HuH-7 (cell line): ENCODE measurements at regions not wholly inside any gene's neighbourhood (a gene's known extent, or its start where the extent isn't known, plus 50 kb on each side); places are given as distances from the start of the nearest gene placed in this dataset.
A peak's percentile ranks its signal among the peaks of the same experiment; 100 is the strongest.
"Not testable (repeated sequence)": the region's sequence is repeated elsewhere in the genome, so short reads cannot be mapped to it uniquely, and the experiment has no call there.

Source experiments
- DNase-seq: peaks from one replicate; pipeline ENCODE4 v3.0.0; 2011; ENCODE audit warnings: low spot score

DNA sequence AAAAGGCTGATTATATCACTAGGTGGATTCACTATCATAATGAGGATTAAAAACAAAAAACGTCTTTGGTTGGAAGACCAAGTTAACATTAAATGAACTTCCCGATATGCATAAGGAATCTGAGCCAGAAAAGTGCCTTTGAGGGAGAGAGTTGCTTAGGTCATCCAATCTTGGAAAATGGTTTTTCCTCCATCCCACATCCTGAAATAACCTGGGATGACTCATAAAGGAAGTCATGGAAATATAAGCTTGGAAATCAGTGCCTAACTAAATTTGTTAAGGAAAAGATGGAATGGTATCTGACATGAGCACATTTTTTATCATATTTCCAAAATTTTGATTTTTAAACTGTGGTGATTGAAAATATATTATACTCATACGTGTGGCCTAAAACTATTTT, 66.0 kb downstream of the KBTBD8 start:
- no peak for DNase-seq

DNA sequence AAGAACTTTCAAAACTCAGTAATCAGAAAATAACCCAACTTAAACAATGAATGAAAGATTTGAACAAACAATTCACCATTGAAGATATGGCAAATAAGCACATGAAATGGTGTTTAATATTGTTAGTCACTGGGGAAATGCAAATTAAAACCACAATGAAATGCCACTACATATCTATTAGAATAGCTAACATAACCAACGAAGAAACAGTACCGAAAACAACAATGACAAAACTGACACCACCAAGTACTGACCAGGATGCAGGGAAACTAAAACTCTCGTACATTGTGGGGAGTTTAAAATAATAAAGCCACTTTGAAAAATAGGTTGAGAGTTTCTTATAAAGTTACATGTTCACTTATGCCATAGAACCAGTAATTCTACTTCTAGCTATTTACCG, 69.1 kb downstream of the KBTBD8 start:
- DNase-seq = no peak

DNA sequence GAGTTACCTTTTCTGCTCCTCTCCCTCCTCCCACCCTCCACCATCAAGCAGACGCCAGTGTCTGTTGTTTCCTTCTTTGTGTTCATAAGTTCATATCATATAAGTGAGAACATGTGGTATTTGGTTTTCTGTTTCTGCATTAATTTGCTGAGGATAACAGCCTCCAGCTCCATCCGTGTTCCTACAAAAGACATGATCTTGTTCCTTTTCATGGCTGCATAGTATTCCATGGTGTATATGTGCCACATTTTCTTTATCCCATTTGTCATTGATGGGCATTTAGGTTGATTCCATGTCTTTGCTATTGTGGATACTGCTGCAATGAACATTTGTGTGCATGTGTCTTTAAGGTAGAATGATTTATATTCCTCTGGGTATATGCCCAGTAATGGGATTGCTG, 74.5 kb downstream of the KBTBD8 start:
- not testable (repeated sequence) for DNase-seq

DNA sequence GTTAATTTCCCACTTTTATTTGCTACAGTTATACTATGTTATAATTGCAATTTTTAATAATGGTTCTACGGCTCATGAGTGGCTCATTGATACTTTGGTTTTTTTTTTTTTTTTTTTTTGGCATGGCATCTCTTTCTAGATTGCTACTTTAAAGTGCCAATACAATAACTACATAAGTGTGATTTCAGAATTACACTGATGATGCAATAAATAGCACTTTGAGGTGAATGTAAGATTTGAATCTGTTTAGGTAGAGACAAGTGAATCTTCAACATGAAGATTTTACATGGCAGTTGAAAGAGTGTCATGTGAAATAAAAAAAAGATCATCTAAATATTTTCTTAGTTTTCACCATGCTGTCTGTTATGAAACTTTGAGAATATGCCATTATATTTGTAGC, 75.7 kb downstream of the KBTBD8 start:
- DNase-seq = no peak

DNA sequence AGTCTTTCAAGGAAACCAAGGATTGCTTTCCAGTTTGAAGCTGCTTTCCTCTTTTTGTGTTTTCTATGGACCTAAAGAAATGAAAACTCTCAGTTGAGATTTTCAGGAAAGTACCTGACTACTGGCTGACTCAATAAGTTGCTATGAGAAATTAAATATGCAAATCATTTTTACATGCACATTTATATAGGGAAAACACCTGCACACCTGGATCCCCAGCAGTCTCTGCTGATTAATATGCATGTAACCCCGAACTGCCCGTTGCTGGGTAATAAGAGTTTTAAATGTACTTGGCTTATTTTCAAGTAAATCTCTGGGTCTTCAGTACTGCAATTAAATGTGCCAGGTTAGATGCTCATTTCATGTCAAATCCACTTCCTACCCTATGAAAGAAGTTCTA, 77.2 kb downstream of the KBTBD8 start:
- DNase-seq = no peak

DNA sequence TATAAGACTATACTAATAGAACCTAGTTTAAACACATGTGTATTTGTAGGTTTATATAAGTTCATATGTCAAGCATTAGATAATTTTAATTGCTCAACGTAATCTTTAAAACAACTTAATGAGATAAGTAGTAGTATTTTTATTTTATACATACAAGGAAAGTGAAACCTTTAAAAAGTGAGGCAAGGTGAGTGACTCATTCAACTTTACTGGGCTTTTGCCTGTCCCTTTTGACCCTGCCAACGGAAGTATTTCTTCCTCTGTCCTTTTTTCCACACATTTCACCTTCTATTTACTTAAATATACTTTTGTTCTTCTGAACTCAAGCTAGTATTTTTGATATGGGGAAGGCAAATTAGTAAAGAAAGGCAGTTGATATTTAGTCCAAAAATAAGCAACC, 78.5 kb downstream of the KBTBD8 start:
- no peak for DNase-seq

DNA sequence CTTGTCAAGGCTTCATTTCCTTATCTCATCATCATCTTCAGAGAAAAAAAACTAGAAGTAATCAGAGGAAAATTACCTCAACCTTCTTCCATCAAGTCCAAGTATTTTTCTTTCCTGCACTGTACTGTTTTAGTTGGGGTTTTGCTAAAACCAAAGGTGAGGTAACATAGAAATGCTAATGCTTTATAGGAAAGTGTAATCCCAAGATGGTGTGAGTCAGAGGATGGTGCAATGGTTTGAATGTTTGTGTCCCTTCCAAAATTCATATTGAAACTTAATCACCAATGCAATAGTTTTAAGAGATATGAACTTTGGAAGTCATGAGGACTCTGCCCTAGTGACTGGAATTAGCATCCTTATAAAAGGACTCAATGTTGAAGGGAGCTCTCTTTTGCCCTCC, 79.5 kb downstream of the KBTBD8 start:
- no peak for DNase-seq

DNA sequence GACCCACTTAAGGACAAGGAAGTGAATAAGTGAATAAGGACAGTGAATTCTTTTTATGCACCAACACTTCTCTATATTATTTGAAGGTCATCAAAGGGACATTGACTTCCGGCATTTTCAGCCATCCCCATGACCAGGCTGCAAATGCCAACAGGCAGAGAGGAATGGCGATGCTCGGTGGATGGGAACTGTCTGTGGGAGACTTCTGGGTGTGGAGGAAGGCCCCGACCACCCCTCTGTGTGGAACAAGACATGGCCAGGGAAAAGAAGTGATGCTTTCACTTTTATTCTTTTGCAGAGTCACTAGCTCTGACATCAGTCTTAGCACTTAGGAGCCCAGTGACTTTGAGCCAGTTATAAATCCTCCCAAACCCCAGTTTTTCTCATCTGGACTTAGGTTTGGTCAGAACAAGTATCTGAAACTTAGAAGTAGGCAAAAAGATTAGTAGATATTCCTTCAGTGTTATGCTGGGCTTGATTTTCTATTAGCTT, 84.5 kb downstream of the KBTBD8 start:
- no peak for DNase-seq

DNA sequence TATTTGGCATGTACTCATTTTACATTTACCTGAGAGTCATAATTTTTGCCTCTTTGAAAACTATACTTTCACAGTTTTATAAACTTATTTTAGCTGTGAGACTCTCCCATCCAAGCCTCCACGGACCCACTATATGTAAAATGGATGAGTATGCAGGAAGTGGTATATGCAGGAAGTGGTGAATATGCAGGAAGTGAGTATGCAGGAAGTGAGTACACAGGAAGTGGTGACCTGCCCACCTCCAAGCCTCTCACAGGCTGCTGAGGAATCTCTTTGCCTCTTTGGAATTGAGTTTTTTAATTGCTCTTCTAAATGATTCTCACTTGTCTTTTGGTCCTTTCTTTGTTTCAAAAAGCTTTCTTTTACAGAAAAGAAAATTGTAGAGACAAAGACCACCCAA, 85.2 kb downstream of the KBTBD8 start:
- DNase-seq = no peak

DNA sequence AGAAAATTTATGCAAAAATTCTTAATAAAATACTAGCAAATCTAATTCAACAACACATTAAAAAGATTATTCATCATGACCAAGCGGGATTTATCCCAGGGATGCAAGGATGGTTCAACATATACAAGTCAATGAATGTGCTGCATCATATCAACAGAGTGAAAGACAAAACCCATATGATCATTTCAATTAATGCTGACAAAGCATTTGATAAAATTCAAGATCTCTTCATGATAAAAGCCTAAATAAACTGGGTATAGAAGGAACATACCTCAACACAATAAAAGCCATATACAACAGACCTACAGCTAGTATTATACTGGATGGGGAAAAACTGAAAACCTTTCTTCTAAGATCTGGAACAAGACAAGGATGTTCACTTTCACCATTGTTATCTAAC, 89.7 kb downstream of the KBTBD8 start:
- DNase-seq = no peak

DNA sequence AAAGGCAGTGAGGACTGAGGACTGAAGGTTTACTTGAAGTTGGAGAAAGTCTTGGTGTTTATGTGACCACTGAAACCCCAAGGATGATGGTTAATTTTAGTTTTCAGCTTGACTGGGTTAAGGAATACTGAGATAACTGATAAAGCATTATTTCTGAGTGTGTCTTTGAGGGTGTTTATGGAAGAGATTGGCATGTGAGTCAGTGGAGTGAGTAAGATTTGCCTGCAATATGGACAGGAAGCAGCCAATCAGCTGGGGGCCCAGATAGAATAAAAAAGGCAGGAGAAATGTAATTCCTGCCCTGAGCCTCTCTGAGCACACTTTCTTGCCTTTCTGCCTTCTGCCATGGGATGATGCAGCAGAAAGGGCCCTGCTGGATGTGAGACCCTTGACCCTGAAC, 92.4 kb downstream of the KBTBD8 start:
- DNase-seq = no peak

DNA sequence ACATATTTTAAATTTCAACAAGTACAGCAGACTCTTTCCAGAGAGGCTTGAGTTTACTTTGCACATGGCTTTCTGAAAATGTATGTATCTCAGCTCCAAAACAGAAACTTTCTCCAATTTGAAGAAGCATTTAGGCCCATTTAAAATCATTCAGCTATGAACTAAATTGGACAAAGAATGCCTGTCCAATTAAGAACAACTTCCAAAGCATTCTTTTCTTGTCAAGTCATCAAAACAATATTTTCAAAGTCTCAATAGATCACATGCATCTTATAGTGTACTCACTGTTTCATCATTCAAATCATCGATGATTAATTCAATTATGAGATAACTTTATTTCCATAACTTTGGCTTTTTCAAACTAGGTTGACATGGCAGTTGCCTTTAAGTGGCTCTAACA, 95.2 kb downstream of the KBTBD8 start:
- DNase-seq = no peak

DNA sequence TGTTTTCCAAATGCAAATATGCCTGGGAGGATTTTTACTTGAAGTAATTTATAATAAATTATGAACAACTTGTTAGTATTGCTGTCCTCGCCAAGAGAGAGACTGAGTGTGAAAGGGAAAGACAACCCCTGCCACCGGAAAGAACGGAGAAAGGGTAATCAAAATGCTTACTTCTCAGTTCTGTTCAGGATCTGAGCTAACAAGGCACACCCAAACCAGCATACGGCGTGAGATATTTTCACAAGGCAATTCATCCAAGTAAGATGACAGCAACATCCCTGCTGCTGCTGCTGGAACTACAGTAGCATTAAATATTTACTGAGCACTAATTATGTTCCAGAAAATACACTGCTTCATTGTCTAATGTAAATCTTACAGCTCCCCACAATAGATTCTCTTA, 96.1 kb downstream of the KBTBD8 start:
- DNase-seq = no peak

DNA sequence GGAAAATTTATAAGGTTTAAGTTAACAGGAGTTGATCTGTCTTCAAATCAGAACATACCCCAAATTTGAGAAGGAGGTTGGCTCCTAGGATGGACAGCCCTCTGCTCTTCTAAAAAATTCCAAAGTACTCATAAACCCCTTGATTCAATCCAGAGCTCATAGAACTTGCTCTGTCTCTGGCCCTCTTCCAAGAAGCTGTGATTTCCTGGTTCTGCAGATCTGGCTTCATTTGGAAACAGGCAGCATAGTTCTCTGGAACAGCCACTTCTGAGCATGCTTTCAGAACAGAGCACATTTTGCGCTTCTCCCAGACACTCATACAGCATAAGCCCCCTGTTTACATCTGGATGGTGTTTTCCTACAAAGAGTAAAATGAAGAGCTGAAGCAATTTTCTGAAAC, 96.7 kb downstream of the KBTBD8 start:
- DNase-seq = no peak

DNA sequence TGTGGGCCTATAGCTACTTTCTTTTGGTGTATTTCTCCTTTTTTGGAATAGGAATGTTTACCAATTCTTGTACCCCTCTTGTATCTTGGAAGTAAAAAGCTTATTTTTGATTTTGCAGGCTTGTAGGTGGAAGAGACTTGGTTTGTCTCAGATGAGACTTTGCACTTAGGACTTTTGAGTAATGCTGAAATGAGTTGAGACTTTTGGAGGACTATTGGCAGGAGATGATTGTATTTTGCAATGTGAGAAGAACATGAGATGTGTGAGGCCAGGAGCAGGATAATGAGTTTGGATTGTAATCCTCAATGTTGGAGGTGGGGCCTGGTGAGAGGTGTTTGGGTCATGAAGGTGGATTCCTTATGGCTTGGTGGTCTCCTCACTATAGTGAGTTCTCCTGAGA, 106.3 kb downstream of the KBTBD8 start:
- no peak for DNase-seq

DNA sequence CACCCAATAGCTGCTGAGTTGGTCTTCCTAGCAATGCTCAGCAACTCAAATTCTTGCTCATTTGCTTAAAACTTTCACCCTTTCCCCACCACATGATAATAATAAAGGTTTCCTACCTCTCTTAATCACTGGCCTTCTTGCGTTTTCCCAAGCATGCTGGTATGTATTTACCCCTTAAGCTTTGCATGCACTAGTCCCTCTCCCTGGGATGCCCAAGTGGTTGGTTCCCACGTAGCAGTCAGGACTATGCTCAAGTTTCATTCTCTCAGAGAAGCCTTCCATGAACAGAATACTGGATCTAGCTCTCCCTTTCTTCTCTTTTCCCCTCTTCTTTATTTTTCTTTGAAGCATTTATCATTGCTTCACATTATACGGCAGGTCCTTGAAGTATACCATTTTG, 108.8 kb downstream of the KBTBD8 start:
- DNase-seq = no peak

DNA sequence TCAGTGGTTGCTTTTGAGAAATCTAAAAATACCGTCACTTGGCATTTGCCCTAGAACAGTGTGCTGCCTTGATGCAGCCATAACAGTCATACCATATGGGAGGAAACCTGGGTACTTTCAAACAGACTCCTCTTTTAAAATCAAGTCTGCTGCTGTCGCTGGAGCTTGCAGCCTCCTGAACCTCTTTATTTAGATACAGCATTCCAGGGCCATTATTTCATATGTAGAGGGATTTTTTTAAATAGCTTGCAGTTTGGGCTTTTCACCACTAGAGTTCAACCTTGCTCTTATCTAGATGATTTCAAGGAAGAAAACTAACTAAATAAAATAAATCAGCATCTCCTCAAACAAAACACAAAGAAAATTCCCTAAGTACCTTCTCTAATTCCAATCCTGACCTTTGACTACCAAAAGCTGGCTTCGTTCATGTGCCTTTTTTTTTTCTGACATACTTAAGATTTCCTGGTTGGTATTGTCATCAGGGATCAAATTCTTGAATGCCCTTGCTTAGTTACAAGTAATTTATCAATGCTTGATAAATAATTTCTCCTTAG, 111.6 kb downstream of the KBTBD8 start:
- peak; percentile 0 for DNase-seq

DNA sequence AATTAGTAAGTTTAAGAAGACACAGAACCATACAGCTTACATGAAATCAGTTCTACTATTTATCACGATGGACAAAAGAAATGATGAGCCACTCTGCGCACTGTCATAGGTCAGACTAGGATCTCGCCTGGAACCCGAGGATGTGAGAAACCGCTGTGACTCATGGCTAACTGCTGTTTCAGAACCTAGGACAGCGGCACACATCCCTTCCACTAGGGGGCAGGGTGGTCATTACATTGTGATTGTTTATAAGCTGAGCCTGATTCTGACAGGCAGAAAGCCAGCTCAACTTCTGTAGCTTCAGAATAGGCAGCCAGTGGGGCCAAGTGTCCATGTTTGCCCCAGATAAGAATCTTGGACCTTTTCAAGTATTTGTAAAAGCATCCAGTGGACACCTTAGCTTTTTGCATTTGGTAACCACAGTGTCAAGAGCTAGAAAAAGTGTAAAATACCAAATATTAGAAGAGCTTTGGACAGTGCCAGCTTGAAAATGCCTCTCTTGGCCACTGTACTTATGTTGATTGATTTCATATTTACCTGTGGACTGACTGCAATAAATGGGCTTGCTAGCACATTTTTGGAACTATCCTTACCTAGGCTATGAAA, 115.8 kb downstream of the KBTBD8 start:
- peak; percentile 14 for DNase-seq

DNA sequence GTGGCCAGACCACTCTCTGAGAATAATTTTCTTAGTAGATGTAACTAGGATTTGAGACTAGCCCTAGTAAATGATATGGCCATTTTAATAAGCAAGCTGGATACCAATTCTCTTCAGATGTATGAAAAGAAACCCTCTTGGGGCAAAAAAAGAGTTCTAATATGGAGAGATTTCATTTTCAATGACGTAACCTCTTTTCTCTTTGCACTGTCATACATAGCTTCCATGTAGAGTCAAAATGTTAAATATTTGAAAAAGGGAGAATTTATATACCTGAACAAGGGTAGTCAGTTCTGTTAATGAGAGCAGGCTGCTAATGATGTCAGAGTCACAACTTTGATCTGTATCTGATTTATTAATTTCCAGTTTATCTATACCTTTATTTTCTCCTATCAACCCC, 120.0 kb downstream of the KBTBD8 start:
- no peak for DNase-seq

DNA sequence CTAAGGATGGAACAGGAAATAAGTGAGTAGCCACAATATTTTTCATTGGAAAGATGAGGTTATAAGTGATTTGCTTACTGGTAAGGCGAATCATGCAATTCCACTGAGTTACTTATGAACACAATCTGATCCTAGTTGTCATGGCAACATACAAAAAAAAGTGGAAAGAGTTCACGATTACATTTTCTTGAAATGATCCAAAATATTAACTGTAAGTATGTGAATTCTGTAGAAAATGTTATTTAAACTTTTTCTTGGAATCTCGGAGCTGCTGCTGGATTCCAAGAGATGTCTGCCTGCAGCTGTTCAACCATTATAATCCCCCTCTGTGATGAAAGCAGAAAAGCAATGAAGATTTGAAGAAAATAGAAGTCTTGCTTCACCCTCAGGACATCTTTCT, 120.5 kb downstream of the KBTBD8 start:
- no peak for DNase-seq

DNA sequence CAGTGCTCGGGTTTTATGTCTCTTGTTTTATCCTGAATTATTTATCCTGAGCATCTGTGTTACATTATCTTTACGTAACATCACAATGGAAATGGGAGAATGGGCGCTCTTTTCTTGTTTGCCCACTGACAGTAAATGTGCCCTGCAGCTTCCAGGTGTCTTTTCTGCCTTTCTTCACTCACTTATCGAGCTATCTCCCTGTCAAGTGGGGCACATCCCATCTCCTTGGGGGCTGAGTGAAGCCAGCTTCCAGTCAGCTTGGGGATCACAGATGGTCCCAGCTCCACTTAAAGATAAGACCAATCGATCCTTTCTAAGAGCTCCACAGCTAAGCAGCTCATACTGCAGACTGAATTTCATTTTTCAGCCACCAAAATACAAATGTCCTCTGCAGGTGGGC, 125.8 kb downstream of the KBTBD8 start:
- DNase-seq = no peak

DNA sequence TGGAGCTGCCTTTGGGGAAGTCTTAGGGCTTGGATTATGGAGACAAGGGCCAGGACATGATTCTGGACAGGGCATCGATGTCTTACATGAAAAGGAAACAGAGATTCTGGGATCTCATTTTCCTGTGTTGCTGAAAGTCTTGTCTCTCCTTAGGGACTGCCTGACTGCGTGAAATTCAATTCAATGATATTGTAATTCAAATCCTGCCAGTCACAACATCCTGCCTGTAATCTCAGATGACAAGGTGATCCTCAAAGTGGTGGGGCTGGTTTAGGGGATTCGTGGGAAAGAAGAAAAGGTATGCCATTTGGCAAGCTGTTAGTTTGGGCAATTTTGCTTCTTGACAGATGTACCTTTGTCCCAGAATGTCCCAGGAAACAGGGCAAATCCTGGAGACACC, 129.1 kb downstream of the KBTBD8 start:
- DNase-seq = no peak

DNA sequence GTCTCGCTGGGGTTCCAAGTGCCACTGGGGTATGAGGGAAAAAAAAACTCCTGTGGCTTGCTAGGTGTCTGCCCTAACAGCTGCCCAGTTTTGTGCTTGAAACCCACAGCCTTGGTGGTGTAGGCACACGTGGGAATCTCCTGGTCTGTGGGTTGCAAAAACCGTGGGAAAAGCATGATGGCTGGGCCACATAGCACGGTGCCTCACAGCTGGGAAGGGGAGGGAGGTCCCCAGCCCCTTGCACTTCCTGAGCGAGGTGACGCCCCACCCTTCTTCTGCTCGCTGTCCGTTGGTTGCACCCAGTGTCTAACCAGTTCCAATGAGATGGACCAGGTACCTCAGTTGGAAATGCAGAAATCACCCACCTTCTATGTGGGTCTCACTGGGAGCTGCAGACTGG, 144.3 kb downstream of the KBTBD8 start:
- no peak for DNase-seq

DNA sequence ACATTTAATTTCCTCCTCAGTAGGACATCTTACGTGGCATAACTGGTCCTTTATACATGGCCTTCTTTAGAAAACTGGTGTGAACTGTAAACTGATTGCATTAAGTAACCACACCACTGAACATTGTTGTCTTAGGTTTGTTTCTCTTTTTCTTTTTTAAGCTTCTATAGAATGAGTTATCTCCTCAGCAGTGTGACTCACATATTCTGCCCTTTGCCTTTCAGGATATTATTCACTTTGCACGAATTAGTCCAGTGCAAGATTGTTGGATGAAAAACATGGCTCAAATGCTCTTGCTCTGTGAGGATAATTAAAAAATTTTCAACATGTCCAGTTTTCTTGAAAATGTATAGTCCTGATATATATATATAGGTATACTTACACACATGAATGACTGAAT, 147.6 kb downstream of the KBTBD8 start:
- DNase-seq = no peak

DNA sequence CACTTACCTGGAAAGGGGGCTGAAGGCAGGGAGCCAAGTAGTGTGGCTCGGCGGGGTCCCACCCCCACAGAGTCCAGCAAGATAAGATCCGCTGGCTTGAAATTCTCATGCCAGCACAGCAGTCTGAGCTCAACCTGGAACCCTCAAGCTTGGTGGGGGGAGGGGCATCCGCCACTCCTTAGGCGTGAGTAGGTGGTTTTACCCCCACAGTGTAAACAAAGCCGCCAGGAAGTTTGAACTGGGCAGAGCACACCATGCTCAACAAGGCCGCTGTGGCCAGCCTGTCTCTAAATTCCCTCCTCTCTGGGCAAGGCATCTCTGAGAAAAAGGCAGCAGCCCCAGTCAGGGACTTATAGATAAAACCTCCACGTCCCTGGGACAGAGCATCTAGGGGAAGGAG, 156.3 kb downstream of the KBTBD8 start:
- no peak for DNase-seq
